GM12864 (cell line): ENCODE measurements at regions not wholly inside any gene's neighbourhood (a gene's known extent, or its start where the extent isn't known, plus 50 kb on each side); places are given as distances from the start of the nearest gene placed in this dataset.

Source experiments
- DNase-seq: peaks from one replicate; pipeline ENCODE4 v3.0.0-alpha.2; 2011; ENCODE audit warnings: low read depth
- H3K4me3 ChIP-seq: 2 replicates; pipeline ENCODE4 v1.5.1; 2011; ENCODE audit warnings: mild to moderate bottlenecking, low read depth, low read length, control low read depth
- TF ChIP-seq, protein P1 (sequence below): IDR thresholded peaks from 2 replicates; pipeline ENCODE4 v1.5.1; 2011; ENCODE audit warnings: low read depth, mild to moderate bottlenecking, moderate library complexity, low read length, control low read depth, inconsistent platforms; ENCODE audit errors: missing control alignments

- no peak for DNase-seq
- no peak overlapping the region for H3K4me3 ChIP-seq
- TF ChIP-seq, protein P1, sequence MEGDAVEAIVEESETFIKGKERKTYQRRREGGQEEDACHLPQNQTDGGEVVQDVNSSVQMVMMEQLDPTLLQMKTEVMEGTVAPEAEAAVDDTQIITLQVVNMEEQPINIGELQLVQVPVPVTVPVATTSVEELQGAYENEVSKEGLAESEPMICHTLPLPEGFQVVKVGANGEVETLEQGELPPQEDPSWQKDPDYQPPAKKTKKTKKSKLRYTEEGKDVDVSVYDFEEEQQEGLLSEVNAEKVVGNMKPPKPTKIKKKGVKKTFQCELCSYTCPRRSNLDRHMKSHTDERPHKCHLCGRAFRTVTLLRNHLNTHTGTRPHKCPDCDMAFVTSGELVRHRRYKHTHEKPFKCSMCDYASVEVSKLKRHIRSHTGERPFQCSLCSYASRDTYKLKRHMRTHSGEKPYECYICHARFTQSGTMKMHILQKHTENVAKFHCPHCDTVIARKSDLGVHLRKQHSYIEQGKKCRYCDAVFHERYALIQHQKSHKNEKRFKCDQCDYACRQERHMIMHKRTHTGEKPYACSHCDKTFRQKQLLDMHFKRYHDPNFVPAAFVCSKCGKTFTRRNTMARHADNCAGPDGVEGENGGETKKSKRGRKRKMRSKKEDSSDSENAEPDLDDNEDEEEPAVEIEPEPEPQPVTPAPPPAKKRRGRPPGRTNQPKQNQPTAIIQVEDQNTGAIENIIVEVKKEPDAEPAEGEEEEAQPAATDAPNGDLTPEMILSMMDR, result no peak
These were observed 232.3 kb downstream of the COL12A1 start for GRCh38 chr6:74973591-74973990.

DNA sequence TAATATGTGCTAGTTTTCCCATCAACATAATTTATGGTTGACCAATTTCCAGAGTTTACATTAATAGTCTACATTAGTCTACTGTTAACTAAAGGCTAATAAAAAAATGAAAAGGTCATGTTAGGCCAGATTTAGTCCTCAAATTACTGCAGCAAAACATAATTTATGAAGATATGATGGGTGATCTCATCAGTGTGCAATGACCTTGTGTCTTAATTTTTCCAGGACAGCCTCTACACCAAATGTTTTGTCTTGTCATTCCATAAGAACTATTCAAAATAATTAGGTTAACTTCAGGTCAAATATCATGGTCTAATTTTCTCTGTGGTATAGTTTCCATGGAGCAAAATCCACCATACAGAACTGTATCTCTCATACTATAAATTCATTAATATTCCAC lies 234.2 kb downstream of the COL12A1 start:
- no peak for DNase-seq
- no peak overlapping the region for H3K4me3 ChIP-seq
- TF ChIP-seq, protein P1, result no peak

DNA sequence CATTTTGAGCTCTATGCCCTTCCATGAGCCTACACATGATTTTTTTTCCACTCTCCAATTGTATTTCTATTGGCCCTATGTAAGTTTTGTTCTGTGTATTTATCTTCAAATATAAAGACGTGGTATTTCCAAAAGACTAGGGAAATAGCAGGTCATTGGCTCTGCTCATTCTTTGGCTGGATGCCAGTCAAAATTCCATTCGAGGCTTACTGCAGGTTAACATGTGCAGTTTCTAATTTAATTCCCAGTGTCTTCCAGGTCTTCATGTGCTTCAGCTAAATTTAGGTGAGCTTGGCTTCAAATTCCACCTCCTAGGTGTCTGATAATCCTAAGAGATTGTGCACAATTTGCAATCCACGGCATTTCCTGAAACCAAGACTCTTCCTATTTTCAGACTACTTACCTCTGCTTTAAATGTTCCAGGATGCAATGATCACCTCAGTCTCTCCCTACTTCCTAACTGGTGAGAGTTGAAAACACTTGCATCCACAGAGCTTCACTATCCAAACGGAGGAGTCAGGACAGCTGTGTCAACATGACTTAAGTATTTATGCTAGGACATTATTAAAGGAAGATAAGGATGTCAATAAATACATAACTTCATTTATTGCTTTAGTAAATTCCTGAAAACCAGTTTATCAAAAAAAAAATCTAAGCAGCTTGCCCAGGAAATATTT lies 236.1 kb downstream of the COL12A1 start:
- no peak overlapping the region for H3K4me3 ChIP-seq
- no peak for DNase-seq
- TF ChIP-seq, protein P1, result no peak

DNA sequence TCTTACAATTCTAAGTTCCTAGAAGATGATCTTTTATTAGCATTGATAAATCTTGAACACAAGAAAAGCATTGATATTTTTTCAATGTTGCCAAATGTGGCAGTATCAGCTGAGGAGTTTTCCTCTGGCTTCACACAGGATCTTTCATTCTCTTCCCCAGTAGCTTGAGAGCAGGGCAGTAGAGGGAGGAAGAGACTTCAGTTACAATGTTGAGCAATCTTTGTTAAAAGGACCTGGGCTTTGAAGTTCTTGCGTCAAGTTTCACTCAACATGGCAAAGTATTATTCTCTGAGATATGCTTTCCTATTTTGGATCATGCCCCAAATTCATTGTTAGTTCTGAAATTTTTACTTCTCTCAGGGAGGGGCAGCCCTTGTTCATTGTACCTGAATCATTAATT lies 238.0 kb downstream of the COL12A1 start:
- TF ChIP-seq, protein P1, result no peak
- DNase-seq, result no peak
- H3K4me3 ChIP-seq, result no peak overlapping the region

GRCh38 chr6:74966712-74967111 lies 239.1 kb downstream of the COL12A1 start:
- TF ChIP-seq, protein P1, result no peak
- no peak overlapping the region for H3K4me3 ChIP-seq
- DNase-seq, result no peak

GRCh38 chr6:74964871-74965441 lies 240.9 kb downstream of the COL12A1 start:
- no peak overlapping the region for H3K4me3 ChIP-seq
- TF ChIP-seq, protein P1, result no peak
- DNase-seq, result no peak
